Endothelial cell of umbilical vein (primary cell): ENCODE measurements at regions not wholly inside any gene's neighbourhood (a gene's known extent, or its start where the extent isn't known, plus 50 kb on each side); places are given as distances from the start of the nearest gene placed in this dataset.

ENCODE experiments used
- MYC ChIP-seq: IDR thresholded peaks from one replicate; pipeline ENCODE4 v1.6.1; 2011; ENCODE audit warnings: mild to moderate bottlenecking, low read depth, low read length
- POLR2A ChIP-seq: IDR thresholded peaks from 2 replicates; pipeline ENCODE4 v1.6.1; 2012; ENCODE audit warnings: low read depth, mild to moderate bottlenecking, control low read depth, low read length
- POLR2AphosphoS5 ChIP-seq: IDR thresholded peaks from 2 replicates; pipeline ENCODE4 v1.6.1; 2012; ENCODE audit warnings: low read depth, mild to moderate bottlenecking, control low read depth, low read length, moderate library complexity; ENCODE audit not compliant: insufficient read depth
- TF ChIP-seq, protein P1 (sequence below), 2 donors: IDR thresholded peaks; 1 replicate in 1 of 2; 2 replicates in 1 of 2; pipeline ENCODE4 v1.5.1; 2011; ENCODE audit warnings: low read length in 2 of 2, mild to moderate bottlenecking in 2 of 2, moderate library complexity in 2 of 2, control low read depth in 1 of 2, inconsistent platforms in 1 of 2, low read depth in 1 of 2; ENCODE audit not compliant: insufficient read depth in 1 of 2; ENCODE audit errors: extremely low read depth in 1 of 2
- TF ChIP-seq, protein P2 (sequence below): IDR thresholded peaks from 2 replicates; pipeline ENCODE4 v1.6.1; 2011; ENCODE audit not compliant: insufficient read depth, insufficient read length

DNA sequence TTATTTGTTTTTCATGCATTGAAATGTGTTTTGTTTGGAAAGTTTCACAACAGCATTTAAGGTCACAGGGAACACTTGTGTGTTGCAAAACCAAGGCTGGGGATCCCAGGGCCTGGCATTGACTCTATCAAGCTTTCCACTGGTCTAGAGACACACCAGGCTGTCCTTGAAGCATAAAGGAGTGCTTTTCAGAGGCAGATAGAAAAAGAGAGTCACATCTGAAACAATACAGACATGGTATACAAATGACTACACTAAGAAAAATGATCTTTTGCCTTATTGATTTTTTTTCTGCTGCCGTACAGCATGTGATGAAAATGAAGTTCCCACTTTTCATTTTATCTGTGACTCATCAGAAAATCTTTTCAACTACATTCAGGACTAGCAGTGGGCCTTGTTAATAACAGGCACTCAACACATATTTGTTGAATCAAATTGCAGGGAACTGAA is 61.9 kb upstream of the ZCCHC2 start:
- TF ChIP-seq, protein P1, sequence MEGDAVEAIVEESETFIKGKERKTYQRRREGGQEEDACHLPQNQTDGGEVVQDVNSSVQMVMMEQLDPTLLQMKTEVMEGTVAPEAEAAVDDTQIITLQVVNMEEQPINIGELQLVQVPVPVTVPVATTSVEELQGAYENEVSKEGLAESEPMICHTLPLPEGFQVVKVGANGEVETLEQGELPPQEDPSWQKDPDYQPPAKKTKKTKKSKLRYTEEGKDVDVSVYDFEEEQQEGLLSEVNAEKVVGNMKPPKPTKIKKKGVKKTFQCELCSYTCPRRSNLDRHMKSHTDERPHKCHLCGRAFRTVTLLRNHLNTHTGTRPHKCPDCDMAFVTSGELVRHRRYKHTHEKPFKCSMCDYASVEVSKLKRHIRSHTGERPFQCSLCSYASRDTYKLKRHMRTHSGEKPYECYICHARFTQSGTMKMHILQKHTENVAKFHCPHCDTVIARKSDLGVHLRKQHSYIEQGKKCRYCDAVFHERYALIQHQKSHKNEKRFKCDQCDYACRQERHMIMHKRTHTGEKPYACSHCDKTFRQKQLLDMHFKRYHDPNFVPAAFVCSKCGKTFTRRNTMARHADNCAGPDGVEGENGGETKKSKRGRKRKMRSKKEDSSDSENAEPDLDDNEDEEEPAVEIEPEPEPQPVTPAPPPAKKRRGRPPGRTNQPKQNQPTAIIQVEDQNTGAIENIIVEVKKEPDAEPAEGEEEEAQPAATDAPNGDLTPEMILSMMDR (IDR thresholded peaks at IDR 0.05; ENCODE audit: extremely low read depth in 1 of 2, insufficient read depth in 1 of 2, low read depth in 1 of 2, low read length in 2 of 2) = no peak
- TF ChIP-seq POLR2A = no peak
- TF ChIP-seq, protein P2, sequence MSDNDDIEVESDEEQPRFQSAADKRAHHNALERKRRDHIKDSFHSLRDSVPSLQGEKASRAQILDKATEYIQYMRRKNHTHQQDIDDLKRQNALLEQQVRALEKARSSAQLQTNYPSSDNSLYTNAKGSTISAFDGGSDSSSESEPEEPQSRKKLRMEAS = no peak
- TF ChIP-seq POLR2AphosphoS5 = no peak
- no peak for TF ChIP-seq MYC
